ENCODE measurements at regions not wholly inside any gene's neighbourhood (a gene's known extent, or its start where the extent isn't known, plus 50 kb on each side); places are given as distances from the start of the nearest gene placed in this dataset.

DNA sequence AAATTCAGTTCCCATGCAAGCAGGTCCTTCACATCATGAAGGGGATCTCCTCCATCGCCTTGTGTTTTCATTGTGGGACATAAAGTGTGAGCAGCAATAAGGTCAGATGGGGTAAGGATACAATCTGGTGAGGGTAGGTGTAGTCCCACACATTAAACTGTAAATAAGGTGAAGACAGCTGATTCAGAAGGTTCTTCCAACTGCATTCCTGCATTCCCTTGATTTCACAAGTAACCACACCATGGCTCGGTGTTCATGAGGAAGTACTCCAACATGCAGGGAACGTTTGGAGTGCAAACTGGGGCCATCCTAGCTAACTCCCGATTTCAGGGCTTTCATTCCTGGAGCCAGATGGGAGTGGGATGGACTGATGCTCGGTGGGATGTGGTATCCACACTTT is 680.7 kb upstream of the TSPY4 start:
- Histone ChIP-seq H3K9ac (replicated peaks; ENCODE audit: extremely low read depth, insufficient read depth, low read length) (no peak overlapping the region), H3K36me3 (ENCODE audit: control insufficient read depth in 2 of 2, extremely low read depth in 1 of 2, insufficient read depth in 2 of 2, low read length in 2 of 2) (no peaks in the 10 kb centered on the region), H3K9me1 (replicated peaks; ENCODE audit: control insufficient read depth, extremely low read depth, insufficient read depth, low read length) (no peaks in the 10 kb centered on the region), H3K4me1 (ENCODE audit: control insufficient read depth, extremely low read depth, insufficient read depth, low read length) (no peaks in the 10 kb centered on the region), H3K27ac (ENCODE audit: insufficient read depth, low read depth, low read length) (no peak overlapping the region), H3K9me3 (replicated peaks; ENCODE audit: control insufficient read depth, insufficient read depth, low read length) (no peaks in the 10 kb centered on the region), H2AFZ (ENCODE audit: low read depth, low read length) (no peak overlapping the region), H3K27me3 (ENCODE audit: control insufficient read depth in 2 of 2, insufficient read depth in 2 of 2, low read length in 2 of 2) (no peaks in the 10 kb centered on the region), H3K79me2 (ENCODE audit: control insufficient read depth, insufficient read depth, low read length) (no peaks in the 10 kb centered on the region), H3K4me3 (replicated peaks in 1 of 3; ENCODE audit: insufficient read depth in 1 of 3, low read depth in 1 of 3, low read length in 3 of 3) (no peak overlapping the region), H3K4me2 (ENCODE audit: insufficient read depth, low read length) (no peak overlapping the region), H4K20me1 (replicated peaks; ENCODE audit: control insufficient read depth, extremely low read depth, insufficient read depth, low read length) (no peaks in the 10 kb centered on the region)
- dilution Hi-C loops (cut with MboI; ENCODE audit: extremely low pct_ligation_motif_present, low sequenced_read_pairs): no loop called here
- BruUV-seq (replicated peaks): no TSS peak
- FAIRE-seq (no peak), DNase-seq (ENCODE audit: low read depth, low spot score) (no peak)
- ChIA-PET CTCF (no interaction called here), POLR2A (no interaction called here)
- no peak for TF ChIP-seq MAX (IDR thresholded peaks at IDR 0.05; ENCODE audit: insufficient read depth, insufficient read length)
- TF ChIP-seq GATA2 (IDR thresholded peaks at IDR 0.05; ENCODE audit: insufficient read depth, insufficient read length, low read depth, low read length): no peak
- no peak for TF ChIP-seq FOS (IDR thresholded peaks at IDR 0.05; ENCODE audit: borderline replicate concordance, insufficient read depth, low read length)
- TF ChIP-seq POLR2AphosphoS5 (IDR thresholded peaks at IDR 0.05; ENCODE audit: insufficient read depth, low read depth, low read length): no peak
- TF ChIP-seq MYC (IDR thresholded peaks at IDR 0.05; ENCODE audit: low read depth, low read length): no peak
- no peak for TF ChIP-seq JUN (IDR thresholded peaks at IDR 0.05; ENCODE audit: borderline replicate concordance, insufficient read depth, insufficient read length, low read depth)
- TF ChIP-seq POLR2A (IDR thresholded peaks at IDR 0.05; ENCODE audit: low read depth, low read length): no peak
- TF ChIP-seq EZH2 (IDR thresholded peaks at IDR 0.05; ENCODE audit: borderline replicate concordance, low read depth, low read length, severe bottlenecking): no peak
- TF ChIP-seq, protein P1, sequence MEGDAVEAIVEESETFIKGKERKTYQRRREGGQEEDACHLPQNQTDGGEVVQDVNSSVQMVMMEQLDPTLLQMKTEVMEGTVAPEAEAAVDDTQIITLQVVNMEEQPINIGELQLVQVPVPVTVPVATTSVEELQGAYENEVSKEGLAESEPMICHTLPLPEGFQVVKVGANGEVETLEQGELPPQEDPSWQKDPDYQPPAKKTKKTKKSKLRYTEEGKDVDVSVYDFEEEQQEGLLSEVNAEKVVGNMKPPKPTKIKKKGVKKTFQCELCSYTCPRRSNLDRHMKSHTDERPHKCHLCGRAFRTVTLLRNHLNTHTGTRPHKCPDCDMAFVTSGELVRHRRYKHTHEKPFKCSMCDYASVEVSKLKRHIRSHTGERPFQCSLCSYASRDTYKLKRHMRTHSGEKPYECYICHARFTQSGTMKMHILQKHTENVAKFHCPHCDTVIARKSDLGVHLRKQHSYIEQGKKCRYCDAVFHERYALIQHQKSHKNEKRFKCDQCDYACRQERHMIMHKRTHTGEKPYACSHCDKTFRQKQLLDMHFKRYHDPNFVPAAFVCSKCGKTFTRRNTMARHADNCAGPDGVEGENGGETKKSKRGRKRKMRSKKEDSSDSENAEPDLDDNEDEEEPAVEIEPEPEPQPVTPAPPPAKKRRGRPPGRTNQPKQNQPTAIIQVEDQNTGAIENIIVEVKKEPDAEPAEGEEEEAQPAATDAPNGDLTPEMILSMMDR (IDR thresholded peaks at IDR 0.05; ENCODE audit: extremely low read depth in 1 of 2, insufficient read depth in 1 of 2, low read depth in 1 of 2, low read length in 2 of 2): no peak
- intact Hi-C loops (cut with micrococcal nuclease): no loop called here

Measured in endothelial cell of umbilical vein (primary cell).